SK-N-SH (cell line): ENCODE measurements at regions not wholly inside any gene's neighbourhood (a gene's known extent, or its start where the extent isn't known, plus 50 kb on each side); places are given as distances from the start of the nearest gene placed in this dataset.

ENCODE experiments used
- CTCF ChIA-PET: fragments of 300-600, 350-600 bp; formaldehyde crosslinking; extraction: SDS; loops from one replicate; lab custom pipeline; 2021; lab: Yijun Ruan, JAX
- POLR2A ChIA-PET: fragments of 350-600 bp; sonication (Branson Sonifier 250); formaldehyde crosslinking; extraction: SDS; loops from one replicate; lab custom pipeline; 2020; ENCODE audit warnings: antibody characterized with exemption, inconsistent platforms; lab: Yijun Ruan, JAX
- DNase-seq: peaks from one replicate; pipeline ENCODE4 v3.0.0; 2012
- H2AFZ ChIP-seq: fragments of 200-600 bp; sonication (generic); 2 replicates; pipeline ENCODE4 v1.8.1; 2016; ENCODE audit warnings: antibody characterized with exemption, mild to moderate bottlenecking, low read depth
- H3F3A ChIP-seq: fragments of 200-600 bp; sonication (generic); replicated peaks from 2 replicates; pipeline ENCODE3; 2016; ENCODE audit warnings: antibody characterized with exemption, mild to moderate bottlenecking; ENCODE audit not compliant: insufficient read depth
- H3K27ac ChIP-seq, 2 experiments: fragments of 200-500 bp in 1 of 2; fragments of 200-600 bp in 1 of 2; sonication (Bioruptor generic) in 1 of 2; sonication (generic), shearing (Covaris generic) in 1 of 2; 2 replicates each; pipeline versions ENCODE4 v1.5.1 to v1.6.1; 2014 to 2016; ENCODE audit warnings: low read depth in 2 of 2, inconsistent platforms in 1 of 2, low read length in 1 of 2, mild to moderate bottlenecking in 1 of 2, mixed read lengths in 1 of 2
- H3K27me3 ChIP-seq: fragments of 200-600 bp; sonication (generic), shearing (Covaris generic); 2 replicates; pipeline ENCODE4 v1.6.1; 2016; ENCODE audit warnings: mixed run types; ENCODE audit not compliant: insufficient read depth
- H3K36me3 ChIP-seq, 2 experiments: fragments of 200-500 bp in 1 of 2; fragments of 200-600 bp in 1 of 2; sonication (Bioruptor generic) in 1 of 2; sonication (generic) in 1 of 2; replicated peaks in 1 of 2; 2 replicates each; pipeline versions ENCODE3 to v1.5.1; 2014 to 2016; ENCODE audit warnings: low read length in 1 of 2, mild to moderate bottlenecking in 1 of 2; ENCODE audit not compliant: insufficient read depth in 2 of 2, control insufficient read depth in 1 of 2
- H3K4me1 ChIP-seq, 2 experiments: fragments of 200-500 bp in 1 of 2; fragments of 200-600 bp in 1 of 2; sonication (Bioruptor generic) in 1 of 2; sonication (generic), shearing (Covaris generic) in 1 of 2; 2 replicates each; pipeline versions ENCODE4 v1.5.1 to v1.6.1; 2014 to 2016; ENCODE audit warnings: low read depth in 1 of 2, low read length in 1 of 2, mixed run types in 1 of 2; ENCODE audit not compliant: insufficient read depth in 2 of 2, control insufficient read depth in 1 of 2
- H3K4me2 ChIP-seq: fragments of 200-600 bp; sonication (generic), shearing (Covaris generic); 2 replicates; pipeline ENCODE4 v1.6.1; 2017; ENCODE audit warnings: mixed run types
- H3K4me3 ChIP-seq, 2 experiments: fragments of 200-500 bp in 1 of 2; fragments of 200-600 bp in 1 of 2; sonication (Bioruptor generic) in 1 of 2; sonication (generic), shearing (Covaris generic) in 1 of 2; 2 replicates each; pipeline versions ENCODE4 v1.5.1 to v1.8.1; 2014 to 2016; ENCODE audit warnings: low read depth in 2 of 2, inconsistent platforms in 1 of 2, low read length in 1 of 2, mild to moderate bottlenecking in 1 of 2, mixed read lengths in 1 of 2, moderate library complexity in 1 of 2
- H3K79me2 ChIP-seq: fragments of 200-600 bp; sonication (generic); 2 replicates; pipeline ENCODE4 v1.8.1; 2017; ENCODE audit warnings: mild to moderate bottlenecking; ENCODE audit not compliant: insufficient read depth
- H3K9ac ChIP-seq: fragments of 200-600 bp; sonication (generic); 2 replicates; pipeline ENCODE4 v1.6.1; 2017; ENCODE audit warnings: mixed run types
- H3K9me2 ChIP-seq: fragments of 200-600 bp; sonication (generic); 2 replicates; pipeline ENCODE4 v1.6.1; 2017; ENCODE audit warnings: mixed run types
- H3K9me3 ChIP-seq: fragments of 200-600 bp; sonication (generic); 2 replicates; pipeline ENCODE4 v1.6.1; 2017; ENCODE audit warnings: mixed run types, mild to moderate bottlenecking, moderate library complexity
- H4K20me1 ChIP-seq: fragments of 200-600 bp; sonication (generic); 2 replicates; pipeline ENCODE4 v1.6.1; 2017; ENCODE audit warnings: mild to moderate bottlenecking, mixed run types; ENCODE audit not compliant: insufficient read depth
- EZH2phosphoT487 ChIP-seq: fragments of 200-600 bp; sonication (generic); IDR thresholded peaks from 2 replicates; pipeline ENCODE4 v1.6.1; 2017; ENCODE audit warnings: low read depth, mixed run types, mild to moderate bottlenecking, antibody characterized with exemption, moderate library complexity, borderline replicate concordance
- FOSL2 ChIP-seq: IDR thresholded peaks from 2 replicates; pipeline ENCODE4 v1.4.0; 2012; ENCODE audit warnings: low read depth, mild to moderate bottlenecking, moderate library complexity, borderline replicate concordance
- FOXJ3 ChIP-seq: sonication (generic); formaldehyde crosslinking; IDR thresholded peaks from 2 replicates; pipeline ENCODE4 v1.5.1; 2020; ENCODE audit warnings: mild to moderate bottlenecking, missing genetic modification reagents
- JUND ChIP-seq: IDR thresholded peaks from 2 replicates; pipeline ENCODE4 v1.4.0; 2012
- MAX ChIP-seq: IDR thresholded peaks from 2 replicates; pipeline ENCODE4 v1.4.0; 2012; ENCODE audit warnings: low read depth
- MEF2A ChIP-seq: IDR thresholded peaks from 2 replicates; pipeline ENCODE4 v1.4.0; 2012; ENCODE audit warnings: low read depth, borderline replicate concordance
- NFIC ChIP-seq: IDR thresholded peaks from 2 replicates; pipeline ENCODE4 v1.4.0; 2012; ENCODE audit warnings: borderline replicate concordance
- PBX3 ChIP-seq: IDR thresholded peaks from 2 replicates; pipeline ENCODE4; 2012
- RFX5 ChIP-seq: IDR thresholded peaks from 2 replicates; pipeline ENCODE4 v1.6.1; 2012; ENCODE audit warnings: mild to moderate bottlenecking, improper control_type of control experiment, low read length
- RXRA ChIP-seq: IDR thresholded peaks from 2 replicates; pipeline ENCODE4 v1.4.0; 2012; ENCODE audit warnings: low read depth, mild to moderate bottlenecking, borderline replicate concordance
- TCF12 ChIP-seq: IDR thresholded peaks from 2 replicates; pipeline ENCODE4 v1.4.0; 2012
- USF1 ChIP-seq: IDR thresholded peaks from 2 replicates; pipeline ENCODE4 v1.4.0; 2012; ENCODE audit warnings: low read depth, borderline replicate concordance
- USF2 ChIP-seq: fragments of 150-350 bp; IDR thresholded peaks from 2 replicates; pipeline ENCODE4 v1.6.1; 2017; ENCODE audit warnings: antibody characterized with exemption, low read length, low read depth, borderline replicate concordance
- ZBTB33 ChIP-seq: IDR thresholded peaks from 2 replicates; pipeline ENCODE4 v1.4.0; 2012; ENCODE audit warnings: low read depth, borderline replicate concordance
- WGBS: methylation state at CpG from one replicate; pipeline ENCODE4 v1.1.6; 2017; ENCODE audit warnings: low lambda C conversion rate; 5-methylcytosine and 5-hydroxymethylcytosine counted together

GRCh38 chr2:12262681-12263436, 453.9 kb upstream of the TRIB2 start:
- 57% methylated on average over 2 of the region's 2 CpGs for WGBS
- POLR2A ChIA-PET, result no interaction called here
- H3K9ac ChIP-seq, result no peak overlapping the region

GRCh38 chr2:12263730-12264129, 453.0 kb upstream of the TRIB2 start:
- Histone ChIP-seq H3F3A (no peaks in the 10 kb centered on the region), H3K4me3 (no peak overlapping the region), H3K9ac (no peak overlapping the region), H3K4me1 (peaks cover 4 to 9% of the 10 kb centered on the region in 2 experiments; a peak in 3 of 4 replicates), H4K20me1 (no peaks in the 10 kb centered on the region), H3K27me3 (no peaks in the 10 kb centered on the region), H3K9me3 (no peaks in the 10 kb centered on the region), H2AFZ (no peak overlapping the region), H3K79me2 (no peaks in the 10 kb centered on the region), H3K4me2 (no peak overlapping the region), H3K27ac (no peak overlapping the region), H3K36me3 (no peaks in the 10 kb centered on the region), H3K9me2 (no peaks in the 10 kb centered on the region)
- DNase-seq, result no peak
- ChIA-PET CTCF (interaction anchor here (1.3 kb wide), 1 partner anchor 8 kb away, joined by 4 read pairs; no protein-coding TSS in a partner anchor), POLR2A (no interaction called here)
- TF ChIP-seq USF1, result no peak
- TF ChIP-seq USF2, result no peak
- TF ChIP-seq ZBTB33, result no peak
- no peak for TF ChIP-seq MAX
- TF ChIP-seq RFX5, result no peak
- no peak for TF ChIP-seq RXRA
- TF ChIP-seq JUND, result no peak
- TF ChIP-seq FOXJ3, result no peak
- no peak for TF ChIP-seq EZH2phosphoT487
- no peak for TF ChIP-seq MEF2A

More at GRCh38 chr2:12262681-12263436, 453.9 kb upstream of the TRIB2 start:
- Histone ChIP-seq H3K27ac (no peak overlapping the region), H3K9me2 (no peaks in the 10 kb centered on the region), H3K4me2 (no peak overlapping the region), H3K4me1 (peaks cover 3 to 9% of the 10 kb centered on the region in 2 experiments; a peak in 2 of 4 replicates), H3K27me3 (no peaks in the 10 kb centered on the region), H2AFZ (no peak overlapping the region), H3F3A (no peaks in the 10 kb centered on the region), H4K20me1 (no peaks in the 10 kb centered on the region), H3K79me2 (no peaks in the 10 kb centered on the region), H3K4me3 (no peak overlapping the region), H3K36me3 (no peaks in the 10 kb centered on the region), H3K9me3 (no peaks in the 10 kb centered on the region)
- CTCF ChIA-PET, result interaction anchor here (1.3 kb wide), 1 partner anchor 9 kb away, joined by 4 read pairs; no protein-coding TSS in a partner anchor
- DNase-seq, result no peak
- TF ChIP-seq PBX3, result peak; percentile 30; the same call in 1 of the 2 replicates
- TF ChIP-seq TCF12, result peak; percentile 49
- TF ChIP-seq NFIC, result peak; percentile 19; the same call in 1 of the 2 replicates
- no peak for TF ChIP-seq MEF2A
- TF ChIP-seq FOSL2, result peak; percentile 25; the same call in 1 of the 2 replicates
